SK-N-SH (cell line): ENCODE measurements at regions not wholly inside any gene's neighbourhood (a gene's known extent, or its start where the extent isn't known, plus 50 kb on each side); places are given as distances from the start of the nearest gene placed in this dataset.

Source experiments
- CTCF ChIP-seq: fragments of 200-600 bp; sonication (generic); IDR thresholded peaks from 2 replicates; pipeline ENCODE4 v1.6.1; 2017; ENCODE audit warnings: antibody characterized with exemption, mild to moderate bottlenecking, moderate library complexity
- EP300 ChIP-seq, 2 experiments: IDR thresholded peaks; 2 replicates each; pipeline versions ENCODE4 v1.4.0 to v1.6.1; 2012; ENCODE audit warnings: borderline replicate concordance in 1 of 2, low read depth in 1 of 2, low read length in 1 of 2
- EZH2phosphoT487 ChIP-seq: fragments of 200-600 bp; sonication (generic); IDR thresholded peaks from 2 replicates; pipeline ENCODE4 v1.6.1; 2017; ENCODE audit warnings: low read depth, mixed run types, mild to moderate bottlenecking, antibody characterized with exemption, moderate library complexity, borderline replicate concordance
- FOXM1 ChIP-seq: IDR thresholded peaks from 2 replicates; pipeline ENCODE4 v1.4.0; 2012; ENCODE audit warnings: low read depth, mild to moderate bottlenecking
- GATA2 ChIP-seq: sonication (generic); formaldehyde crosslinking; IDR thresholded peaks from 2 replicates; pipeline ENCODE4 v1.5.0; 2020; ENCODE audit warnings: mild to moderate bottlenecking, missing genetic modification reagents
- IRF3 ChIP-seq: fragments of 150-350 bp; IDR thresholded peaks from 2 replicates; pipeline ENCODE4 v1.6.1; 2016; ENCODE audit warnings: mild to moderate bottlenecking, low read depth, low read length
- MAX ChIP-seq: IDR thresholded peaks from 2 replicates; pipeline ENCODE4 v1.4.0; 2012; ENCODE audit warnings: low read depth
- MXI1 ChIP-seq: IDR thresholded peaks from 2 replicates; pipeline ENCODE4 v1.6.1; 2012; ENCODE audit warnings: mild to moderate bottlenecking, low read depth, low read length, improper control_type of control experiment
- NFIC ChIP-seq: IDR thresholded peaks from 2 replicates; pipeline ENCODE4 v1.4.0; 2012; ENCODE audit warnings: borderline replicate concordance
- POLR2AphosphoS5 ChIP-seq: IDR thresholded peaks from 2 replicates; pipeline ENCODE4 v1.6.1; 2012; ENCODE audit warnings: low read depth, low read length
- RAD21 ChIP-seq: IDR thresholded peaks from 2 replicates; pipeline ENCODE4 v1.6.1; 2012; ENCODE audit warnings: mild to moderate bottlenecking, low read length
- REST ChIP-seq: IDR thresholded peaks from 2 replicates; pipeline ENCODE4 v1.6.1; 2012; ENCODE audit warnings: mild to moderate bottlenecking, low read depth, low read length, moderate library complexity
- TAF1 ChIP-seq: IDR thresholded peaks from 2 replicates; pipeline ENCODE4 v1.6.1; 2012; ENCODE audit warnings: low read depth, mild to moderate bottlenecking, low read length, moderate library complexity, borderline replicate concordance
- USF1 ChIP-seq: IDR thresholded peaks from 2 replicates; pipeline ENCODE4 v1.4.0; 2012; ENCODE audit warnings: low read depth, borderline replicate concordance

- TF ChIP-seq CTCF, result no peak
- TF ChIP-seq REST, result no peak
- no peak; the same call in 1 of the 2 replicates for TF ChIP-seq RAD21
- no peak for TF ChIP-seq IRF3
- no peak for TF ChIP-seq FOXM1
- no peak for TF ChIP-seq POLR2AphosphoS5
- TF ChIP-seq MXI1, result no peak
- TF ChIP-seq USF1, result no peak
- no peak for TF ChIP-seq EZH2phosphoT487
- TF ChIP-seq MAX, result no peak
- no peak for TF ChIP-seq EP300 (IDR thresholded peaks at IDR 0.05; ENCODE audit: borderline replicate concordance in 1 of 2, low read depth in 1 of 2, low read length in 1 of 2)
- TF ChIP-seq TAF1, result no peak
- no peak for TF ChIP-seq NFIC
- no peak for TF ChIP-seq GATA2 (CRISPR knock-in tag)
These were observed 452.4 kb upstream of the NOVA1 start for GRCh38 chr14:27050208-27050607.
